ENCODE measurements at regions not wholly inside any gene's neighbourhood (a gene's known extent, or its start where the extent isn't known, plus 50 kb on each side); places are given as distances from the start of the nearest gene placed in this dataset.
"Not testable (repeated sequence)": the region's sequence is repeated elsewhere in the genome, so short reads cannot be mapped to it uniquely, and the experiment has no call there.

DNA sequence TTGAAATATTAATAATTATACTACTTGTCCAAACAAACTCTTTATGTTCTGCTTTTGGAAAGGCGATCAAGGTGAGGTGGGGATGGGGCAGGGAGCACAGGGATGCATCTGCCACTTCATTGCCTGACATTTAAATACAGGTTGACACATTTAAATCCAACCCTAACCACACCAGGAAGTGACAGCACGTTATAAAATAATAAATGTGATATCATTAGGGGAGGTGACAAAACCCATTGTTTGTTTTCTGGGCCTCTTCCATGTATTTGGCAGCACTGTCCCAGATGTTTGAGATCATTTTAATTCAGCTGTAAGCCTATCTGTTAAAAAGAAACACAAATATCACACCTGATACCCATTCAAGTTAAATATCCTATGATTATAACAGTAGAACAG is 342.4 kb upstream of the ARID1B start:
- Histone ChIP-seq H3K9me3 (ENCODE audit: control insufficient read depth, low read depth, low read length) (no peaks in the 10 kb centered on the region), H3K4me3 (ENCODE audit: low read length) (no peak overlapping the region), H3K36me3 (ENCODE audit: control insufficient read depth, low read depth, low read length) (no peaks in the 10 kb centered on the region), H3K4me1 (ENCODE audit: control insufficient read depth, low read depth, low read length) (no peaks in the 10 kb centered on the region), H3K9ac (ENCODE audit: low read length) (no peak overlapping the region), H3K27me3 (ENCODE audit: control insufficient read depth, insufficient read depth, low read length) (no peaks in the 10 kb centered on the region), H3K27ac (ENCODE audit: low read length) (no peak overlapping the region)

DNA sequence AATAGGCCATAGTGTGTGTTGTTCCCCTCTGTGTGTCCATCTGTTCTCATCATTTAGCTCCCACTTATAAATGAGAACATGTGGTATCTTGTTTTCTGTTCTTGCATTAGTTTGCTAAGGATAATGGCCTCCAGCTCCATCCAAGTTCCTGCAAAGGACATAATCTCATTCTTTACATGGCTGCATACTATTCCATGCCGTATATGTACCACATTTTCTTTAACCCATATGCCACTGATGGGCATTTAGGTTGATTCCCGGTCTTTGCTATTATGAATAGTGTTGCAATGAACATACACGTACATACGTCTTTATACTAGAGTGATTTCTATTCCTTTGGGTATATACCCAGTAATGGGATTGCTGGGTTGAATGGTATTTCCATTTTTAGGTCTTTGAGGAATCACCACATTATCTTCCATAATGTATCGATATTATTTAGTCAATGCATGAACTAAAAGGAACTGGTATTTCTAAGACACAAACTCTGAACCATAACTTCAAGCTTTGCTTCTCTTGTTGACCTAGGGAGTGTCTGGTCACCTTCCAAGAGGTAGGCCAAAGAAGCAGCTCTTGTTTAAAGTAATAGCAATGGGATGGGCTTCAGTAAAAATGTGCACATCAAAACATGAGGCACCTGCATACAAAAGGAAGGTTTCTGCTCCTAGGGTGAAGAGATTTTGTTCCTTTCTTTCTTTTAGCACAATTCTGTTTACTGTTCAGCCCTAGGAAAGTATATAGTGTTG is 343.0 kb upstream of the ARID1B start:
- Histone ChIP-seq H3K4me3 (ENCODE audit: low read length) (no peak overlapping the region), H3K9ac (ENCODE audit: low read length) (no peak overlapping the region), H3K36me3 (ENCODE audit: control insufficient read depth, low read depth, low read length) (no peaks in the 10 kb centered on the region), H3K9me3 (ENCODE audit: control insufficient read depth, low read depth, low read length) (no peaks in the 10 kb centered on the region), H3K27me3 (ENCODE audit: control insufficient read depth, insufficient read depth, low read length) (no peaks in the 10 kb centered on the region), H3K27ac (ENCODE audit: low read length) (no peak overlapping the region), H3K4me1 (ENCODE audit: control insufficient read depth, low read depth, low read length) (no peaks in the 10 kb centered on the region)

DNA sequence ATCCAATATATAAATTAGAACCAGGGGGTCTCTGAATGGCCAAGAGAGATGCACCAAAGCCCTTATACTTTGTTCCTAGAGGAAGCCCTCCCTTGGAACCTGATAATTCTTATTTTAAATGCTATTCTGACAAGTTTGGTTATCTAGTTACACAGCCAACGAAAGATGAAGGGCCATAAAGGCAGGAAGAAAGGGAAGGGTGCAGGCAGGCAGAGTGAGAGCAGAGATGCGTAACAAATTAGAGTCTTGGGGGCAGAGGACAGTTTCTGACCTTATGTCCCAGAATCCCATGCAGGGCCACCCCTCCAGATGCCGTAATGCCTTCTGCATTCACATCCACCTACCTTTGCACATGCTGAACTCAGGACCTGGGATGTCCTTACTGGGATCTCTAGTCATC is 344.6 kb upstream of the ARID1B start:
- H3K27ac ChIP-seq (ENCODE audit: low read length), result no peak overlapping the region
- H3K36me3 ChIP-seq (ENCODE audit: control insufficient read depth, low read depth, low read length), result no peaks in the 10 kb centered on the region

DNA sequence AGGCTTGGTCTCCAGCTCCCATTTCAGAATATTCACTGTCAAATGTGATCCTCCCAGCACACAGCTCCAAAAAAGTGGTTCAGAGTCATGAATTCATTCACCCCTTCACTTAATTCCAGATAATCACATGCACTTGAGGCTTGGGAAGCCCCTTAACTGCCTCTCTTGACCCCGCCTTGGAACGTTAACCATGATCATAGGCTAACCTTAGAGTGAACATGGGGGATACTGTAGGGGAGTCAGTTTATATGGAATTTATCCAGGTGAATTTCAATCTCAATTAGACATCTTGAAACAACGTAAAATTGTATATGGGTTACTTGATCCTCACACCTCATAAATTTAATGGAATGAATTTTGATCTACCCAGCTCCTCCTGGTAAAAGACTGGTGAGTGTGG is 346.8 kb upstream of the ARID1B start:
- no peaks in the 10 kb centered on the region for H3K9me3 ChIP-seq (ENCODE audit: control insufficient read depth, low read depth, low read length)
- H3K27ac ChIP-seq (ENCODE audit: low read length), result no peak overlapping the region
- H3K36me3 ChIP-seq (ENCODE audit: control insufficient read depth, low read depth, low read length), result no peaks in the 10 kb centered on the region
- no peak overlapping the region for H3K9ac ChIP-seq (ENCODE audit: low read length)
- no peaks in the 10 kb centered on the region for H3K27me3 ChIP-seq (ENCODE audit: control insufficient read depth, insufficient read depth, low read length)
- H3K4me1 ChIP-seq (ENCODE audit: control insufficient read depth, low read depth, low read length), result no peaks in the 10 kb centered on the region
- no peak overlapping the region for H3K4me3 ChIP-seq (ENCODE audit: low read length)

More for the DNA sequence above, 344.6 kb upstream of the ARID1B start:
- H3K9me3 ChIP-seq (ENCODE audit: control insufficient read depth, low read depth, low read length), result no peaks in the 10 kb centered on the region
- no peak overlapping the region for H3K9ac ChIP-seq (ENCODE audit: low read length)
- H3K27me3 ChIP-seq (ENCODE audit: control insufficient read depth, insufficient read depth, low read length), result no peaks in the 10 kb centered on the region
- no peaks in the 10 kb centered on the region for H3K4me1 ChIP-seq (ENCODE audit: control insufficient read depth, low read depth, low read length)
- H3K4me3 ChIP-seq (ENCODE audit: low read length), result no peak overlapping the region

DNA sequence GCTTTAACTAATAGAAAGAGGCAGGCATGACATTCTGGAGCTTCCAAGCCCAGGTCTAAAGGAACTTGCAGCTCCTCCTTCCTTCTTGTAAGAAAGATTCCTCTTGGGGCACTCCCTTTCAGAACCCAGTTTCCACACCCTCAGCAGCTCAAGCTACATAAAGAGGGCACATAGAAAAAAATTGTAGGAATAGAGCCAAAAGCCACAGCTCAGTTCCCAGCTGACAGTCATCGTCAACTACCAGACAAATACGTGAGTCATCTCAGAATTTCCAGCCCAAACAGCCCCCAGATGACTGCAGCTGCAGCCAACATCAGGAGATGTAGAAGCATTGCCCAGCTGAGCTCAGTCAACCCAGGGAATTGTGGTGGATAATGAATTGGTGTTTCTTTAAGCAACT is 349.8 kb upstream of the ARID1B start:
- Histone ChIP-seq H3K27me3 (ENCODE audit: control insufficient read depth, insufficient read depth, low read length) (no peaks in the 10 kb centered on the region), H3K9me3 (ENCODE audit: control insufficient read depth, low read depth, low read length) (no peaks in the 10 kb centered on the region), H3K9ac (ENCODE audit: low read length) (no peak overlapping the region), H3K4me3 (ENCODE audit: low read length) (no peak overlapping the region), H3K4me1 (ENCODE audit: control insufficient read depth, low read depth, low read length) (no peaks in the 10 kb centered on the region), H3K27ac (ENCODE audit: low read length) (no peak overlapping the region), H3K36me3 (ENCODE audit: control insufficient read depth, low read depth, low read length) (no peaks in the 10 kb centered on the region)

DNA sequence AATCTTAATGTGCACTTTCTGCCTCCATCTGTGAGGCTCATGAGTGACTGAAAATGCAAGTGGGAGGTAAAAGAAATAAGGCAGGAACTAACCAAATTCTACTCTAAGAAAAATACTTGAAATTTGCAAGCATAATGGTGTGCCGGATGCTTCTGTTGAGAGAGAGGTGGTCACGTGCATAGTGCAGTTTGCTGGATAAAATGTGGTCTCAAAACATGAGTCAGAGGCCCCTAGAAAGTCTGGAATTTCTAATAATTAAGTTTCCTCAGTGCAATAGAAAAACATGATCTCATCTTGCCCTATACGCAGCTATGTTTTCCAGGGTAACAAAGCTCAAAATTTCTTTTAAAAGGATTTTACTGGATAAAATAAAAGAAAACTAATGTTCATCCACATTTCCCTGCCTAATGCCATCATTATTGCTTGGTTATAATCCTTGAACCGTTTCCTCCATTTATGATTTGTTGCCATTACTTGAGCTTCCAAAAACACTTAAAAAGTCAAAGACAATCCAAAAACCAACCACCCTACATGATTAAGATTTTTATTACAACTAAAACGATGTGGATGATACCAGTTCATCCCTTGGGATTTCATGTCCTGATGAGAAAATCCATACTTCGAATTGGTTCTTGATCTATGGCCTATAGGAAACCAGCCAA is 351.7 kb upstream of the ARID1B start:
- H3K4me3 ChIP-seq (ENCODE audit: low read length), result no peak overlapping the region
- no peaks in the 10 kb centered on the region for H3K9me3 ChIP-seq (ENCODE audit: control insufficient read depth, low read depth, low read length)
- no peaks in the 10 kb centered on the region for H3K27me3 ChIP-seq (ENCODE audit: control insufficient read depth, insufficient read depth, low read length)
- H3K4me1 ChIP-seq (ENCODE audit: control insufficient read depth, low read depth, low read length), result no peaks in the 10 kb centered on the region
- H3K9ac ChIP-seq (ENCODE audit: low read length), result no peak overlapping the region
- H3K27ac ChIP-seq (ENCODE audit: low read length), result no peak overlapping the region
- no peaks in the 10 kb centered on the region for H3K36me3 ChIP-seq (ENCODE audit: control insufficient read depth, low read depth, low read length)

DNA sequence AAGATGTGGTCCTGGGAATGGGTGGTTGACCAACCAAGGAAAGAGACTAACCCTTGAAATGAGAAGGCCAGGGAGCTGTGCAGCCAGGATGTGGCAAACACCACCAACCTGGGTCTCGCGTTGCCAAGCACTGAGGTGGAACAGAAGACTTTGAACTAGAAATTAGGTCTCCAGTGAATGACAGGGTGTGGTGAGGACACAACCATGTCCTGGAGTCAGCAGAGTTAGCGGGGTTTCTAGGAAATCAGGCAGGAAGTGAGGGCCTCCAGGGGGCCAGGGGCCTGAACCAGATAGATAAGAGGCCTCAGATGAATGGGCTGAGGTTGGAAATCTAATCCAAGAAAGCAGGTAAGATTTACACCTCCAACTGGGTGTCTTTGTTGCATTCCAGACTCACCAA is 353.3 kb upstream of the ARID1B start:
- Histone ChIP-seq H3K27me3 (ENCODE audit: control insufficient read depth, insufficient read depth, low read length) (no peaks in the 10 kb centered on the region), H3K36me3 (ENCODE audit: control insufficient read depth, low read depth, low read length) (no peaks in the 10 kb centered on the region), H3K9me3 (ENCODE audit: control insufficient read depth, low read depth, low read length) (no peaks in the 10 kb centered on the region), H3K27ac (ENCODE audit: low read length) (no peak overlapping the region), H3K4me3 (ENCODE audit: low read length) (no peak overlapping the region), H3K4me1 (ENCODE audit: control insufficient read depth, low read depth, low read length) (no peaks in the 10 kb centered on the region), H3K9ac (ENCODE audit: low read length) (no peak overlapping the region)

DNA sequence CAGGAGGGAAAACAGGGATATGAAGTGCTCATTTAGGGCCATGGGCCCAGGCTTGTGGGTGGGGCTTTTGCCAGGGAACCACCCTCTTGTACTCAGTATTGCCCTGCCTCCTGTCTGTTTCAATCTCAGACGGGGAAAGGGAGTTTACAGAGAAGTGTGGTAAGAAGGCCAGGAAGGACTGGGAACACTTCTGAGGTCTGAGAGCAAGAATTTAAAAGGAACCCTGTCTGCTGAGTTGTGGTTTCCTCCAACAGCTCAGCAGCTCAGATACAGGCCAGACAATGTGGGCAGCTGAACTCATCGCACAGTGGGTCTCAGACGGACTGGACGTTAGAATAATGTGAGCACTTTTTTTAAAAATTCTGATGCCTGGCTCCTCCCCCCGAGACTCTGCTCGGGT is 354.1 kb upstream of the ARID1B start:
- Histone ChIP-seq H3K9ac (ENCODE audit: low read length) (no peak overlapping the region), H3K9me3 (ENCODE audit: control insufficient read depth, low read depth, low read length) (no peaks in the 10 kb centered on the region), H3K36me3 (ENCODE audit: control insufficient read depth, low read depth, low read length) (no peaks in the 10 kb centered on the region), H3K27ac (ENCODE audit: low read length) (no peak overlapping the region), H3K4me3 (ENCODE audit: low read length) (no peak overlapping the region), H3K4me1 (ENCODE audit: control insufficient read depth, low read depth, low read length) (no peaks in the 10 kb centered on the region), H3K27me3 (ENCODE audit: control insufficient read depth, insufficient read depth, low read length) (no peaks in the 10 kb centered on the region)

DNA sequence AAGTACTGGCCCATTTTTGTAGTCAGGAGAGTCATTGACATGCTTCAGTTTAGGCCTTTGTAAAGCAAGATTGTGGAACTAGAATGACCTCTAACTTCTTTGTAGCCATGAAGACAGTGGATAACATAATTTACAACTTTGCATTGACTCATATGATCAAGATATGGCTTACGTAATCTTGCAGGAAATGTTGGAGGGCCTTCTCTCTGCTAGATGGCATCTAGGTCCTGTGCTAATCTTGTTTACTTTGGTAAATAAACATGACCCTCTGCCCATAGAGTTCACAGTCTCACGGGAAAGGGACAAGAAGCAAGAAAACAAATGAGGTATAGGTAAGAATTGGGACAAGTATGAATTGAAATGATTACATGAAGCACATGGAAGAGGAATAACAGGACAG is 355.2 kb upstream of the ARID1B start:
- Histone ChIP-seq H3K4me1 (ENCODE audit: control insufficient read depth, low read depth, low read length) (no peaks in the 10 kb centered on the region), H3K9me3 (ENCODE audit: control insufficient read depth, low read depth, low read length) (no peaks in the 10 kb centered on the region), H3K27ac (ENCODE audit: low read length) (no peak overlapping the region), H3K4me3 (ENCODE audit: low read length) (no peak overlapping the region), H3K27me3 (ENCODE audit: control insufficient read depth, insufficient read depth, low read length) (no peaks in the 10 kb centered on the region), H3K36me3 (ENCODE audit: control insufficient read depth, low read depth, low read length) (no peaks in the 10 kb centered on the region), H3K9ac (ENCODE audit: low read length) (no peak overlapping the region)

DNA sequence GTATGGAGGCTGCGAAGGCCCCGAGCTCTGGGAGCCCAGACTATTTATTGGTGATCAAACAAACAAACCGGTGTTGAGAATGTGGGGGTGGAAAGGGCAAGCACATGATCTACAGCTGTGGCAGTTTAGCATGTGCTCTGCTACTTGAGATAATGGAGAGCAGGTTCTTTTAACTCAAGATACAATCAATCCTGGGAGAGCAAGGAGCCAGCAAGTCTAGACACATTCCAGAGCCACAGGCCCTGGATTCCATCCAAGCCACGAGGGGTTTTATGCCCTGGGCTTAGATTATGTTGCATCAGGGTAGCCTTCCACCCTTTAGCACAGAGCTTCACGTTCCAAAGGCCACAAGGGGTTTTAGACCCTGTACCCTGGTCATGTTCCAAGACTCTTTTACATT is 355.9 kb upstream of the ARID1B start:
- H3K27me3 ChIP-seq (ENCODE audit: control insufficient read depth, insufficient read depth, low read length); H3K4me1 ChIP-seq (ENCODE audit: control insufficient read depth, low read depth, low read length); H3K36me3 ChIP-seq (ENCODE audit: control insufficient read depth, low read depth, low read length); H3K4me3 ChIP-seq (ENCODE audit: low read length); H3K9me3 ChIP-seq (ENCODE audit: control insufficient read depth, low read depth, low read length); H3K27ac ChIP-seq (ENCODE audit: low read length); H3K9ac ChIP-seq (ENCODE audit: low read length): not testable (repeated sequence)

DNA sequence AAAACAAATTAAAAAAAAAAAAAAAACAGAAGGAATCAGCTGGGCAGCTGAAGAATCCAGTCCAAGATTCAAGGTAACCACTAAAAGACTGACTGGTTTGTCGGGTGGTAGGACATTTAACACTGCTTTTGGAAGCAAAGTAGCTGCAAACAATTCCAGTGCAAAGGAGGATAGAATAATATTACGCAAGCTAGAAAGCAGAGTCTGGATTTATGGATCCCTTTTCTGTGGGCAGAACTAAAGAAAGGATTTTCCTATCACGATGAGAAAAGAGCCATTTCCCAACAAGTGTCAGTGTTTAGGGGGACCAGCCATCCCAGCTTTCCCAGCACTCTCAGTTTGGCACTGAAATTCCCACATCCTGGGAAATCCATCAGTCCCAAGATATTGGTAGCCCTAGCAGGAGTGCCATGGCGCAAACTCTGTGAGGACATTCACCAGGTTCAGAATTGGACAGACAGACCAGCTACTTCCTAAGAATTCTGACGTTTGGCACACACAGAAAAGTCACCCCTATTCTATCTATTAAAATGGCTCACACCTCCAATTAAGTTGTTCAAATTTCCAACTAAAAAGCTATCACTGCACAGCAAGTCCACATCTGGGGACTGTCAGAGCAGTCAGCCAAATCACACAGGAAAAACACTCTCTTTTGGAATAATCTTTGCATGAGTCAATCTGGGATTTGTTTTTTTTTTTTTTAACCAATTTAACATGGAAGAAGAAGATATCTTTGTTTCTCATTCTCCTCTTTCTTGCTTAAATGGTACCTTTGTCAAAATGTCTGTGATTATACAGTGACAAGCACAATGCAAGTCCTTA is 356.8 kb upstream of the ARID1B start:
- Histone ChIP-seq H3K36me3 (ENCODE audit: control insufficient read depth, low read depth, low read length) (no peaks in the 10 kb centered on the region), H3K27me3 (ENCODE audit: control insufficient read depth, insufficient read depth, low read length) (no peaks in the 10 kb centered on the region), H3K4me1 (ENCODE audit: control insufficient read depth, low read depth, low read length) (no peaks in the 10 kb centered on the region), H3K9me3 (ENCODE audit: control insufficient read depth, low read depth, low read length) (no peaks in the 10 kb centered on the region), H3K4me3 (ENCODE audit: low read length) (no peak overlapping the region), H3K27ac (ENCODE audit: low read length) (no peak overlapping the region), H3K9ac (ENCODE audit: low read length) (no peak overlapping the region)

Data from iPS-18a (cell line).